ENCODE measurements at regions not wholly inside any gene's neighbourhood (a gene's known extent, or its start where the extent isn't known, plus 50 kb on each side); places are given as distances from the start of the nearest gene placed in this dataset.

DNA sequence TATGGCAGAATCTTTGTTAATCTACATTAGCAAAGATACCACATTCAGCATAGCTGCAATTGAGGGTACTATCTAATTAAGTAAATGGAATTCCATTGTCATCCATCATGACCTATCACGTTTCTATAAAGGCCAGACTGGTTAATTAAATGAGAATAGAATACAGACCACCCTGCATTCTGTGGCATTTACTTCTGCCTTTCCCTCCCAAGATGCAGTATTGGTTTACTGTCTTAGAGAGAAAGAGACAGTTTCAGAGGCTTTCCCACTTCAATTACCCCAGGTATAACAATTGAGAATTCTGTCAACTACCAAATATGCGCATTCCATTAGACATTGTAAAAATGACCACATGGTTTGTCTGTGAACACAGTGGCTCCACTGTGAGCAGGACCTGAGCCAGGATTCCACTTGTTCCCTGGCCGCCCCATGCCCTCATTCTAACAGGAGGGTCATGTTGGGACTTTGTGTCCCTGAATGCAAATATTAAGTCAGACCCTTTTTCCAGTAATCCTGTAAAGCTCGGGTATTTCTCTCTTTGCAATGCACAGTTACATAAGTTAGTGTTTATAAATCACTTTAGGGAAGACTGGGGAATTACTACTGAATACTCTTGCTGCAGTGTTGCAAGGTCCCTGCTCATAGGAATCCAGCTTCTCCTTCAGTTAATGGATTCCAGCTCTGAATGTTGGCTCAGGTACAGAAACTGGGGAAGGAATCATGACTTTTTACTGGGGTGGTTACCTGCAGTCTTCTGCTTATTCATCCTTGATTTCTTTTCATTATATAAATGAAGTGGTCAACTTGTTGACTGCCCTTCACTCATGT is 261.0 kb downstream of the PDGFC start:
- no peaks in the 10 kb centered on the region for H3K9me3 ChIP-seq (ENCODE audit: control insufficient read depth, low read length)
- H3K27ac ChIP-seq (ENCODE audit: low read length) = no peak overlapping the region
- intact Hi-C loops (cut with DNase I) = no loop called here
- no peaks in the 10 kb centered on the region for H3K27me3 ChIP-seq (ENCODE audit: control insufficient read depth, insufficient read depth)
- no peaks in the 10 kb centered on the region for H3K4me1 ChIP-seq (ENCODE audit: control insufficient read depth, insufficient read depth, low read length)
- H3K4me3 ChIP-seq (ENCODE audit: low read length) = no peak overlapping the region
- WGBS = 77% methylated on average over 4 of the region's 4 CpGs
- DNase-seq (no peak), ATAC-seq (no peak)

- intact Hi-C loops (cut with DNase I) = no loop called here
- DNase-seq (no peak), ATAC-seq (no peak)
- H3K27me3 ChIP-seq (ENCODE audit: control insufficient read depth, insufficient read depth) = no peaks in the 10 kb centered on the region
- WGBS = 54% methylated on average over 1 of the region's 1 CpG
- H3K27ac ChIP-seq (ENCODE audit: low read length) = no peak overlapping the region
- H3K4me3 ChIP-seq (ENCODE audit: low read length) = no peak overlapping the region
- no peaks in the 10 kb centered on the region for H3K9me3 ChIP-seq (ENCODE audit: control insufficient read depth, low read length)
- no peaks in the 10 kb centered on the region for H3K4me1 ChIP-seq (ENCODE audit: control insufficient read depth, insufficient read depth, low read length)
These were observed 266.3 kb downstream of the PDGFC start for GRCh38 chr4:156705311-156705710.

DNA sequence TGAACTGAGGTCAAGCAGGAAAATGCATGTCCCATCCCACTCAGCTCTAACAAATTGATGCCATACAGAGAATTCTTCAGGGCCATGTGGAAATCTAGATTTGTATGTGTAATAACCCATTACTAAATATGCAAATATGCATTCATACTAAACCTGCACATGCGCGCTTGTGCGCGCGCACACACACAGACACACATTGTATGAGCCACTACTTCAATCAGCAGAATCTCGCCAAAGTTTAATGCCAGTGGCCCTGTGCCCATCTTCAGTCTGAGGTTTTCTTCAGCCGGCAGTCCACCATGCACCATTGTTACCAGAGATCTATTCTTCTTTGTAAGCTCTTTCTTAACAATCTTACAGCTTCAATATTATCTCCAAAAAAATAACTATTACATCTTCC is 276.4 kb downstream of the PDGFC start:
- WGBS = 96% methylated on average over 7 of the region's 7 CpGs
- intact Hi-C loops (cut with DNase I) = no loop called here
- H3K4me1 ChIP-seq (ENCODE audit: control insufficient read depth, insufficient read depth, low read length) = no peaks in the 10 kb centered on the region
- no peak overlapping the region for H3K4me3 ChIP-seq (ENCODE audit: low read length)
- no peaks in the 10 kb centered on the region for H3K9me3 ChIP-seq (ENCODE audit: control insufficient read depth, low read length)
- ATAC-seq (no peak), DNase-seq (no peak)
- H3K27me3 ChIP-seq (ENCODE audit: control insufficient read depth, insufficient read depth) = no peaks in the 10 kb centered on the region
- no peak overlapping the region for H3K27ac ChIP-seq (ENCODE audit: low read length)

DNA sequence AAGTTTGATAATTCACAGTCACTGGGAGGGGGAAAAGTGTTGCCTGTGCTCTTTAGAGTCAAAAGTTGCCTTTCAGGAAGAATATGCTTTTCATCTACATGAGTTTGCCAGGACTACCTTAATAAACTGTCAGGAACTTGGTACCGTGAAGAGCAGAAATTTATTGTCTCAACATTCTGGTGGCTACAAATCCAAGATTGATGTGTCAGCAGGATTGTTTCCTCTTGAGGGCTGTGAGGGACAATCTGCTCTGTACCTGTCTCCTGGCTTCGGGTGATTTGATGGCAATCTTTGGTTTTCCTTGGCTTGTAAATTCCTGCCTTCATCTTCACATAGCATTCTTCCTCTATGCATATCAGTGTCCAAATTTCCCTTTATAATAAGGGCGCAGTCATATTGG is 277.2 kb downstream of the PDGFC start:
- no peak for DNase-seq
- no peaks in the 10 kb centered on the region for H3K27me3 ChIP-seq (ENCODE audit: control insufficient read depth, insufficient read depth)
- H3K27ac ChIP-seq (ENCODE audit: low read length) = no peak overlapping the region
- intact Hi-C loops (cut with DNase I) = no loop called here
- H3K9me3 ChIP-seq (ENCODE audit: control insufficient read depth, low read length) = no peaks in the 10 kb centered on the region
- H3K4me3 ChIP-seq (ENCODE audit: low read length) = no peak overlapping the region
- WGBS = 66% methylated on average over 3 of the region's 3 CpGs
- no peaks in the 10 kb centered on the region for H3K4me1 ChIP-seq (ENCODE audit: control insufficient read depth, insufficient read depth, low read length)
- ATAC-seq = no peak

DNA sequence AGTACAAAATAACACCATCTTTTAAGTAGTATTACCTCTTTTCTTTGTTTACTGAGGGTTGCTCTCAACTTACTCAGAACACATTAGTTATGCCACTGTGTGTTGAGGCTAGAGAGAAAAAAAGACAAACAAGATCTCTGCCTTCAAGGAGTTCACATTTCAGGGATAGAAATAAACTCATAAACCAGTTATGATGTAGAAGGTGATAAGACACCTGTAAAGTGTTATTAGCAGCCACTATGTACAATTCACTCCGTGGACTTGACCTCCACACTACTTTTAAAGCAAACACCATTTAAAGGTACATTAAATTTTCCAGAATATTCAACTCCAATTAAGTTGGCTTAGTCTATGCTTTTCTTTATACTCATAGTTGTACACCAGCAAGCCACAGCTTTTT is 278.0 kb downstream of the PDGFC start:
- no peaks in the 10 kb centered on the region for H3K9me3 ChIP-seq (ENCODE audit: control insufficient read depth, low read length)
- intact Hi-C loops (cut with DNase I) = no loop called here
- DNase-seq = no peak
- no peak overlapping the region for H3K4me3 ChIP-seq (ENCODE audit: low read length)
- H3K4me1 ChIP-seq (ENCODE audit: control insufficient read depth, insufficient read depth, low read length) = no peaks in the 10 kb centered on the region
- H3K27me3 ChIP-seq (ENCODE audit: control insufficient read depth, insufficient read depth) = no peaks in the 10 kb centered on the region
- H3K27ac ChIP-seq (ENCODE audit: low read length) = no peak overlapping the region
- WGBS = 49% methylated on average over 1 of the region's 1 CpG
- no peak for ATAC-seq

DNA sequence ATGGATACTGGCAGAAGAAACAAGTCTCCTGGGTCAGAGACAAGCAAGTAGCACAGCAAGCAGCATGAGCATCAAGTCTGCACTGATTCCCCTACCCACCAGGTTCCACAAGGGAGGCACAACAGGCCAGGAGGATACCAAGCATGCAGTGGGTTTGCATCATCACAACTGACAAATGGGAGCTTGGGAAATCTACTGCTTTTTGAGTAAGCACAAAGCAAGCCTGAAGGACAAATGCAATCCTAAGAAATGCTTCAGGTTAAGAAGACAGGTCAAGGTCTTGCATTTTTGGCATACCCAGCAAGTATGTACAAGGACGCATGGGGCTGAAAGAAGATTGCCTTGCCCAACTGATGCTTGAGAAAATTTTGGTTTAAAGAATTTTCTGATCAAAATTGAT is 279.6 kb downstream of the PDGFC start:
- DNase-seq = no peak

DNA sequence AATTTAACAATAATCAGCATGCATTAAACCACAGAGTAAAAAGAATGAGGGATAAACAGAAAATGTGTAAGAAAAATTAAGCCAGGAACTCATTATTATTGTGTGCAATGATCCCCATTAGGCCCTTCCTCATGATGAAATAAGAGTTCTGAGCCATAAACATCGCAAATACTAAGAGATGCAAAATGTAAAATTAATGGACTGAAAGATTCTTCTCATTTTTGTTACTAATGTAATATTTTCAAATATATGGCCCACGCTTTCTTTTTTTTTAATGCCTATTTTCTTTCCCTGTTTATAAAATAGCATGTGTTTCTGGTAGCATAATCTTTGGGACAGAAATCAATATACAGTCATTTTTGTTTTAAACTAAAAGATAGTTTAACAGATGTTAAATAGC is 281.0 kb downstream of the PDGFC start:
- Histone ChIP-seq H3K27ac (ENCODE audit: low read length) (no peak overlapping the region), H3K9me3 (ENCODE audit: control insufficient read depth, low read length) (no peaks in the 10 kb centered on the region), H3K4me3 (ENCODE audit: low read length) (no peak overlapping the region), H3K4me1 (ENCODE audit: control insufficient read depth, insufficient read depth, low read length) (no peaks in the 10 kb centered on the region), H3K27me3 (ENCODE audit: control insufficient read depth, insufficient read depth) (no peaks in the 10 kb centered on the region)
- DNase-seq (no peak), ATAC-seq (no peak)
- WGBS = 91% methylated on average over 2 of the region's 2 CpGs
- intact Hi-C loops (cut with DNase I) = no loop called here

More for the DNA sequence above, 279.6 kb downstream of the PDGFC start:
- Histone ChIP-seq H3K27me3 (ENCODE audit: control insufficient read depth, insufficient read depth) (no peaks in the 10 kb centered on the region), H3K27ac (ENCODE audit: low read length) (no peak overlapping the region), H3K9me3 (ENCODE audit: control insufficient read depth, low read length) (no peaks in the 10 kb centered on the region), H3K4me1 (ENCODE audit: control insufficient read depth, insufficient read depth, low read length) (no peaks in the 10 kb centered on the region), H3K4me3 (ENCODE audit: low read length) (no peak overlapping the region)
- no peak for ATAC-seq
- intact Hi-C loops (cut with DNase I) = no loop called here
- WGBS = 82% methylated on average over 1 of the region's 1 CpG

DNA sequence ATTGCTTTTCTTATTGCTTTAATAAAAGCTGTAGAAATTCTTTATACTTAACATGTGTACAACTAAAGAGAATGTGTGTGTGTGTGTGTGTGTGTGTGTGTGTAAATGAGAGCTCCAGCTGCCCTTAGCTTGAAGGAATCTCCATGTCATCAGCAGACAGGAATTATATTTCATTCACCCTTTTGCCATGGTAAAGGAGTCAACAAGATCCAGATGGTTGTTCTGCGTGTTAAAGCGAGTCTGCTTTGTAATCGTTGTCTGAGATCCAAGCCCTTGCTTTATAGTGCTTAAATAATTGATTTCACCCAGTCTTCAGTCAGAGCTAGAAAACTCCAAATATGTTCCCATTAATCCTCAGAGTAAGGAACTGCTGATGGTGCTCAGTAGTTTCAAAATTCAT is 285.5 kb downstream of the PDGFC start:
- intact Hi-C loops (cut with DNase I) = no loop called here
- ATAC-seq (no peak), DNase-seq (no peak)
- no peak overlapping the region for H3K27ac ChIP-seq (ENCODE audit: low read length)
- H3K27me3 ChIP-seq (ENCODE audit: control insufficient read depth, insufficient read depth) = no peaks in the 10 kb centered on the region
- H3K9me3 ChIP-seq (ENCODE audit: control insufficient read depth, low read length) = no peaks in the 10 kb centered on the region
- no peak overlapping the region for H3K4me3 ChIP-seq (ENCODE audit: low read length)
- no peaks in the 10 kb centered on the region for H3K4me1 ChIP-seq (ENCODE audit: control insufficient read depth, insufficient read depth, low read length)
- 47% methylated on average over 3 of the region's 3 CpGs for WGBS

GRCh38 chr4:156685308-156685707 is 286.3 kb downstream of the PDGFC start:
- H3K9me3 ChIP-seq (ENCODE audit: control insufficient read depth, low read length) = no peaks in the 10 kb centered on the region
- H3K4me3 ChIP-seq (ENCODE audit: low read length) = no peak overlapping the region
- WGBS = 88% methylated on average over 3 of the region's 3 CpGs
- no peak for DNase-seq
- H3K27me3 ChIP-seq (ENCODE audit: control insufficient read depth, insufficient read depth) = no peaks in the 10 kb centered on the region
- no peak for ATAC-seq
- no peaks in the 10 kb centered on the region for H3K4me1 ChIP-seq (ENCODE audit: control insufficient read depth, insufficient read depth, low read length)
- H3K27ac ChIP-seq (ENCODE audit: low read length) = no peak overlapping the region
- intact Hi-C loops (cut with DNase I) = no loop called here

GRCh38 chr4:156677656-156678055 is 293.9 kb downstream of the PDGFC start:
- ATAC-seq (no peak), DNase-seq (no peak)
- Histone ChIP-seq H3K27ac (ENCODE audit: low read length) (no peak overlapping the region), H3K4me1 (ENCODE audit: control insufficient read depth, insufficient read depth, low read length) (no peaks in the 10 kb centered on the region), H3K4me3 (ENCODE audit: low read length) (no peak overlapping the region), H3K9me3 (ENCODE audit: control insufficient read depth, low read length) (no peaks in the 10 kb centered on the region), H3K27me3 (ENCODE audit: control insufficient read depth, insufficient read depth) (no peaks in the 10 kb centered on the region)
- intact Hi-C loops (cut with DNase I) = no loop called here
- WGBS = 67% methylated on average over 4 of the region's 4 CpGs

DNA sequence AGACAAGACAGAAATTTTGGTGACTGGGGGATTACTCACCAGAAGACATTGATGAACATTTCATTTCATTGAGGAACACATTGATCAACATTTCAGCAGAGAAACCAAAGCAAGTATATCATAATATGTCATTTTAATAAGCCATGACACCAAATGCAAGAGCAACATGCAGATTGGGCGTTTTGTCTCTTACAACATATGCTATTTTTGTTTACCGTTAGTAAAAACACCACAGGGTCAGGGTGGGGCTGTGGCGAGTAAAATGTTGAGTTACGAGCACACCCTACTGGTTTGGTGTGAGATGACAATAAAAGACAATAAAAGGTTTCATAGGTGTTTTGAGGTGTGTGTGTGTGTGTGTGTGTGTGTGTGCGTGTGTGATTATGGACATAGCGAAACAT is 294.5 kb downstream of the PDGFC start:
- Histone ChIP-seq H3K4me1 (ENCODE audit: control insufficient read depth, insufficient read depth, low read length) (no peaks in the 10 kb centered on the region), H3K27ac (ENCODE audit: low read length) (no peak overlapping the region), H3K27me3 (ENCODE audit: control insufficient read depth, insufficient read depth) (no peaks in the 10 kb centered on the region), H3K9me3 (ENCODE audit: control insufficient read depth, low read length) (no peaks in the 10 kb centered on the region), H3K4me3 (ENCODE audit: low read length) (no peak overlapping the region)
- 39% methylated on average over 6 of the region's 6 CpGs for WGBS
- intact Hi-C loops (cut with DNase I) = no loop called here
- ATAC-seq (no peak), DNase-seq (no peak)

Data from right cardiac atrium (tissue), 5 donors.